Stimulated activated naive CD4-positive, alpha-beta T cell treated with Interleukin-2 at 50 U/mL for 16 hours (primary cell): ENCODE measurements at regions not wholly inside any gene's neighbourhood (a gene's known extent, or its start where the extent isn't known, plus 50 kb on each side); places are given as distances from the start of the nearest gene placed in this dataset.
"Not testable (repeated sequence)": the region's sequence is repeated elsewhere in the genome, so short reads cannot be mapped to it uniquely, and the experiment has no call there.

Experiments used
- DNase-seq: peaks from one replicate; lab custom pipeline; 2025; lab: John Stamatoyannopoulos, UW

- DNase-seq = not testable (repeated sequence)
These were observed 112.9 kb downstream of the PCSK1 start for GRCh38 chr5:96319981-96320739.

DNA sequence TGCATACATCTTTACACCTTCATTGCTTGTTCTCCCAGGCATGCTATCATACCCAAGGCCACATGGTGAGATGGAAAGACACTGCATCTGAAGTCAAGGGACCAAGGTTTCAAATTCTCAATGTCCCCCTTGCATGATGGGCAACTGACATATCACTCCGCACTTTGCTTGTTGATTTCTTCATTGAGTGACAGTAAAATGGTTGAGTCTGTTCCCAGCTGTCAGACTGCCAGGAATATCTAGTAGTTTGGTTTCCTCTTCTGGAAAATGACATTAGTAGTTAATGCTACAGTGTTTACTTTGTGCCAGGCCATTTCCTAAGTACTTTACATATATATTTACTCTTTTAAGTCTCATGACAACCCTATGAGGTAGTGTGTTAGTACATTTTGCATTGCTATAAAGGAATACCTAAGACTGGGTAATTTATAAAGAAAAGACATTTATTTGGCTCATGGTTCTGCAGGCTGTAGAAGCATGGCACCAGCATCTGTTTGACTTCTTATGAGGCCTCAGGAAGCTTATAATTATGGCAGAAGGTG, 114.4 kb downstream of the PCSK1 start:
- DNase-seq = no peak

- DNase-seq = no peak
These were observed 115.1 kb downstream of the PCSK1 start for GRCh38 chr5:96317945-96318344.

GRCh38 chr5:96316487-96316886, 116.6 kb downstream of the PCSK1 start:
- no peak for DNase-seq

DNA sequence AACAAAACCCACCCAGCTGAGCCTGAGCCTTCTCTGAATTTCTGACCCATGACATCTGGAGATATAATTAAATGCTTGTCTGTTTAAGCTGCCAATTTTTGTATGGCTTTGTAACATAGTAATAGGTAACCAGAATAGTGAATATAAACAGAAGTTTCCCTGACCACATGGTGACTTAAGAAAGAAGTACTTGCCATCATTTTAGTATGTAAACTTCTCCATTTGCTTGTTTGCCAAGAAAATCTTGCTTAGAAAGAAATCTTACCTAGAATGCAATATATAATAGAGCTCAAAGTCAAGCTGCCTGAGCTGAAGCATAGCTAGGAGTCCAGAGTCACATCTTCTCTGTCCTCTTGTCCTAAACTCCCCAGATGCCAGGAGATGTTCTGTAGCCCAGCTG, 117.0 kb downstream of the PCSK1 start:
- DNase-seq = no peak

DNA sequence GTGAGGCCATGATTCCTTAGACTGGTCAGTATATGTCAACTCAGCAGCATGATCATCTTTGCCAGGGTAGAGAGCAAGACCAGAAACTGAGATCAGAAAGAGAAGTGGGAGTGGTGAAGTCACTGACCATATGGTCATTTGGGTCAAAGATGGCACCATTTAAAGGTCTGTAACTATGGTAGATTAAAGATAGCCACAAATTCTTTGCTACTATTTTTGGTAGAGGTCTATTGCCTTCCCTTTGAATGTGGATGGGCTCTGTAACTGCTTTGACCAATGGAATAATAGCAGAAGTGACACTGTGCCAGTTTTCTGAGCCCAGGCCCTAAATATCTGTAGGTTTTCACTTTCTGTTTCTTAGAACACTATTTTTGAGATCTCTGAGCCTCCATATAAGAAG, 117.6 kb downstream of the PCSK1 start:
- no peak for DNase-seq

- no peak for DNase-seq
These were observed 120.7 kb downstream of the PCSK1 start for GRCh38 chr5:96312383-96312782.

GRCh38 chr5:96307047-96307446, 126.0 kb downstream of the PCSK1 start:
- not testable (repeated sequence) for DNase-seq

DNA sequence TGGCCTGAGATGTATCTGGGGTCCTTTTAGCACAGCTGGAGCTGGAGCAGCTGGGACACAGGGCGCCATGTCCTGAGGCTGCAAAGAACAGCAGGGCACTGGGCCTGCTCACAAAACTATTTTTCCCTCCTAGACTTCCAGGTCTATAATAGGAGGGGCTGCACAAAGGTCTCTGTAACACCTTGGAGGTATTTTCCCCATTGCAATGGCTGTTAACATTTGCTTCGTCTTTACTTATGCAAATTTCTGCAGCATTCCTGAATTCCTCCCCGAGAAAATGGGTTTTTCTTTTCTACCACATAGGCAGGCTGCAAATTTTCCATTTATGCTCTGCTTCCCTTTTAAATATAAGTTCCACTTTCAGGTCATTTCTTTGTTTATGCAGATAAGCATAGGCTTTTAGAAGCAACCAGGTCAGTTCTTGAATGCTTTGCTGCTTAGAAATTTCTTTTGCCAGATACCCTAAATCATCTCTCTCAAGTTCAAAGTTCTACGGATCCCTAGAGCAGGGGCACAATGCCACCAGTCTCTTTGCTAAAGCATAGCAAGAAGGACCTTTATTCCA, 130.8 kb downstream of the PCSK1 start:
- no peak for DNase-seq

GRCh38 chr5:96300976-96301375, 132.1 kb downstream of the PCSK1 start:
- DNase-seq = no peak

DNA sequence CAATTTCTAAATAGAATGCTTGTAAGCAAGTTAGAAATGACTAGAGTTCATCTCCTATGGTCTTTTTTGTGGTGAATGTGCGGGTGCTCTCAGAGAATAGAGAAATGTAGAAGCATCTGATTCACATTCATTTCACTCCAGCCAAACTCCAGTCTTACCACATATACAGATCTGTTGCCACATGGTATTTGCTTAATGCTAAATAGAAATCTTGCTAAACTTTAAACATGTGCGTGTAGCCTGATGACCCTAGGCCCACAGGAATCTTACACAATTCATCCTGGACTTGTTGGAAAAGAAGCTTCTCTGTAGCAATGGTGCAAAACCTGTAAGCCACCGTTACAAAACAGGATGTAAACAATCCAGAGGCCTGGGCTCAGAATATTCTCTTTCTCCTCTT, 135.2 kb downstream of the PCSK1 start:
- DNase-seq = no peak

DNA sequence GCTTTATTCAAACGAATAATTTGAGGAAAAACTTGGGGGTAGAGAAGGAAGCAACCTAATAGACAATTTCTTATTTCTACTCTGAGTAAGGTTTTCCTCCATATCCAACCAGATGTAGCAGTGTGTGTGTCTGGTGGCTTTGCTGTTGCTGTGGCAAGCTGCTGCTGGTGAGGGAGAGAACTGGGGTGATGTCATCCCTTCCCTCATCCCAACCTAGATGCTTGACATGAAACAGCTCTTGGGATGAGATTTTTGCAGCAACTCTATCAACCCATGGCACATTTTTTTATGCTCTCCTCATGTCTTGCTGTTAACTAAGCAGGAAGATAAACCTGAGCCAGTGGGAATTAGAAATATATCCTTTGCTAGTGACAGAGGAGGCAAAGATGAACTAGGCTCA, 135.8 kb downstream of the PCSK1 start:
- no peak for DNase-seq

DNA sequence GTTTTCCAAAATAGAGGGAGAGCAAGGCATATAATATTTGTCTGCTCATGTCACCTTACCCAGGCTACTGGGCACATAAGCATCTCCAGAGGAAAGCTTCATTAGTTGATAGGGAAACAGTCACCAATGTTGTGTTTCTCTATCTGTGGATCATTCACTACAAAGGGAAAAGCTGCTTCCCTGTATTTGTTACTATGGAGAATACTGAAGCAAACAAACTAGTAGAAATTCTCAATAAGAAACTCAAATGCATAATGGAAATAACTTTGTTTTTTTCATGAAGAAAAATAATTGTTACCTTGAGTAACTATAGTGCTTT, 138.2 kb downstream of the PCSK1 start:
- no peak for DNase-seq

DNA sequence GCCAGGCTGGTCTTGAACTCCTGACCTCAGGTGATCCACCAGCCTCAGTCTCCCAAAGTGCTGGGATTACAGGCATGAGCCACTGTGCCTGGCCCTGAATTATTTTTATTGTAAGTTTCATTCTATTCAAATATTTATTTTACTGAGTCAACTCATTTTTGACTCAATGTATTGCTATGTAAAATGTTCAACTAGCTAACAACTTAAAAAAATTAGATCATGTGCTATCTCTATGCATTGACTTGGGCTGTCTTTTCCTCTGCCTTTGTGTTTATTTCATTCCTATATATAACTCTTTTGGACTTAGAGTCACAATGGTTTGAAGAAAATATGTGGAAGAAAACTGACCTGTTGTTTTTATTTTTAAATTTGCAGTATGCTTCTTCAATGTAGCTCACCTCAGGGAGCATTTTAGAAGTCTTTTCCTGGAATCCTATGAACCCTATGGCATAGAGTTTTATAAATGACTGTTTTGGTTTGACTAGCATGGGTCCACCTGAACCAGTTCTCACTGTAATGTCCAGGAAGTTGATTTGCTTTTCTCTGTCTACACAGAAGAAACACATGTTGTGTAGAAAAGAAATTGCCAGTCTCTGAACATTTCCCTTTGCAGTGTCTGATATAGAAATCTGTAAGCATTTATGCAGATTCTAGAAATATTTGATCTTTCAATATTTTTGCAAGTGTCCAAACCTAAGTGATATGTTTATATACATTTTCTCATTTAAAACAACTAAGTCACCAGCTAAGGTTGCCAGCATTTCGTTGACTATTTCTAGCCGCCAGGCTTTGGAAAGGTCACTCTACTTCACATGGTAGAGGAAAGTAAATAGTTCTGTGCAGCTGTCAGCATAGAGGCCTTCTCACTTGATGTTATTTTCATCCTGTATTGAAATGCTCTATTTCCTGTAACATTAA, 138.8 kb downstream of the PCSK1 start:
- no peak for DNase-seq

DNA sequence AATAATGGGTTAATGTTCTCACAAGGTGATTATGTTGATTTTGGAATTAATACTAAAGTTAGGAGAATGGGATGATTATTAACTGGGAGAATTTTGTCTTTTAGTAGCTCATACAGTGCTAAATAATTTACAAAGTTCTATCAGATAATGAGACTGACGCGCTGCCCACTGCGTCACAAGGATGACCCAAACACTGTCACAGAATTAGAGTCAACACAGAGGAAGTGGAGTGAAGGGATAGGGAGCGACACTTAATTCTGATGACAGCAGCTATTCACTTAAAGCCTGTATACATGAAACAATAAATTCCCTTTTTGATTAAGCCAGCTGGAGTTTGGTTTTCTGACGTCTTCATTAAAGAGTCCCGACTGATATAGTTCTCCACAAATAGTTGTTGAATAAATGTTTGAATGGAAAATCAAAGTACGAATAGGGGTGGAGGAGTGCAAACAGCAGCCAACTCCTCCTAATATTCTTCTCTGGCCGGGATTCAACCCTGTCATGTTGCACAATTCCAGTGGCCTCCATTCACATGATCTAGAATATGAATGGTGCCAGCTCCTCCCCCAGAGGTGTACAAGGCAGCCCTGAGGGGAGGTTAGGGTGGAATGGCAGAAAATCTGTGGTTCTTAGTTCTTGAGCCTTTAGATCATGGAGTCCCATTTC, 140.3 kb downstream of the PCSK1 start:
- DNase-seq = no peak

- peak; percentile 6 for DNase-seq
These were observed 143.8 kb downstream of the PCSK1 start for GRCh38 chr5:96289287-96289686.

DNA sequence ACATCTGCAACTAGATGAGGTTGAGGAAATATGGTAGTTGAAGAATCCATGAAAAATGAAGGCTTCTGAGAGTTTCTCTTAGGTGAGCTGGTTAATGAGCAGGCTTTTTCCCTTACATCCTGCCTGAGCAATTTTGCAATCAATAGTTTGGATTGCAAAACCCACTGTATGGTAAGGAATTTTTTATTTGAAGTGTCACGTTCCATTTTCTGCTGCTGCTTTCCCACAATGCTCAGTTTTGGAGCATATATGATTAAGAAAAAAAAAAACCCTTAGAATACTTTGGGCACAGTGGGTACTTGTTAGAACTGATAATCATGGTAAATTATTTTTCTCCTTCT, 144.2 kb downstream of the PCSK1 start:
- no peak for DNase-seq

DNA sequence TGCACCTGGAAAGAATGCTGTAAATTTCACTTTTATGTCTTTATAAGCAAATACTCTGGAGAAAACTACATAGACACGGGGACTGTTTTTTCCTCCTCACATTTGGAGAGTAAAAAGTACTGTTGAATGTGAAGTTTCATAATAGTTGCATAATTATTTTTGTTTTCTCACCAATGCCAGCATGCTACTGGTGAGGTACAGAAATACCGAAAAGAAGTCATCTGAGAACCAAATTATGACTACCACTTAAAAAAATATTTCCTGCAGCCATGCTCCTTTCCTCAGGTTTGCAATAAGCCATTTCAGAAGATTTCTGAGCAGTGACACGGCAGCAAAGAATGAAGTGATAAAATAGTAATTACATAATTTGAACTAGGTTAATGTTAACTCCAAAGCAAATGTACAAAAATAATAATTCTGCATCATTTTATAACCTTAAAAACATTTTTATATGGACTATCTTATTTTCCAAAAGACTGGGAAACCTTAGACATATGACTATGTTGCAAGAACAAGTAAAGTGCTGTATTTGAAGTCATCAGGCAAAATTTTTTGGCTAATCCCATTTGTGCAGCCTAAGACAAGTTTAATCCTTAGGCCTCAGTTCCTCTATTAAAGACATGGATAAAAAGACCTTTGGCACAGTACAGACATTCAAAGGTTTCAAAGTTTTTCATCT, 144.7 kb downstream of the PCSK1 start:
- no peak for DNase-seq

DNA sequence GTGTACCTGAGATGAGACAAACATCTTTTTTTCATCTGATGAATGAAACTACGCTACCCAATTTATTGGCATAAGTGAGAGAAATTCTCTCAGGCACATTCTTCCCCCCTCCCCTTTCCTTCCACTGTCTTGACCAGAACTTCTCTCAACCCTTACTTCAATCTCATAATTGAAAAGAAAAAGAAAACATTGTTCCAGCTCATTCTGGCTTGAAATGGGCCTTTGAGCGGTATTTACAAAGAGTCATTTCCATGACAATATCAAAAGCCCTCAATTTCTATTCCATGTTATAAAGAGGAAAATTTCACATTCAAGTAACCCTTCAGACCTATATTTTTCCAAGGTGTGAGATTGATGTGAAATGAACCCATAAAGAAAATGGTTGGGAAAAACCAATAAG, 145.9 kb downstream of the PCSK1 start:
- no peak for DNase-seq

DNA sequence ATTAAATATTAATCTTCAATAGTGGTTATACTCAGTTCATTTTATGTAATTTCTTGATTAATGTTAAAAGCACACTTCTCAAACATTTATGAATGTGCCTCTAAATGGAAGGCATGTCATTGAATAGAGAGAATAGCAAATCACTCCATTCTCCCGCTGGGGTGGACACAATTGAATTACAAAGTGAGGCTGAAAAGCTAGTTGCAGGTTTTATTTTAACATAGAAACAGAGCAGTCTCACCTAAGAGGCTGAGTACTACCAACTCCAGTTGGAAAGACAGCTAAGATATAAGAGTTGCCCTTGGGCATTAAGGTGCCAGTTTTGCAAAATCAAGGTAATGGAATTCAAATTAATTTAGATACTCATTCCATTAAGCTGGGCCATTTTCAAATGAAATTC, 147.2 kb downstream of the PCSK1 start:
- no peak for DNase-seq

DNA sequence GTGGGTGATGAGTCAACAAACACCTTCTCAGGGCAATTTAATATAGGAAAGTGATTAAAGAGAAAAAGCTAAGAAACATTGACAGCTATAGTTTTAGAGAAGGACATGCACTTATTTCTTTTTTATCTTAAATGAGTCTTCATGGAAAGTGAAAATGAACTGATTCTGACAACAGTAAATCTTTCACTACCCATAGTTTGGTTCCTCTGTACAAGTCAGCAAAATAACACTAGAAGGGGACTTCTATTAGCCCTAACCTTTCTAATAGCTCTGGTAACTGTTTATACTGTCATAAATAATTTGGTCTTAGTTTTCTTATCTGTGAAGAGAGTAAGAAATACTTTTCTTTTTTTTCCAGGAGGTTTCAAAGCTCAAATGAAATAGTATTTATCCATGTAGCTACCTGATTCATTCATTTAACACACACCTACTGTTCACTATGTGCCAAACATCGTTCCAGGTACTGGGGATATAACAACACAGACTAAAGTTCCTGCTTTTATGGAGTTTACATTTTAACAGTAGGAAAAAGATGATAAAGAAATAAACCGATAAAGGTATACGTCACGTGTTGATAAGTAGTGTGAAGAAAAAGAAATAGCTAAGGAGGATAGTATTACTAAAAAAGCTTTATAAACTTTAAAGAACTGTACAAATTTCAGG, 148.2 kb downstream of the PCSK1 start:
- DNase-seq = no peak
